GM23248 (cell line): ENCODE measurements at regions not wholly inside any gene's neighbourhood (a gene's known extent, or its start where the extent isn't known, plus 50 kb on each side); places are given as distances from the start of the nearest gene placed in this dataset.

Experiments used
- DNase-seq: peaks from one replicate; pipeline ENCODE4 v3.0.0-alpha.2; 2015
- H2AFZ ChIP-seq: fragments of 200-600 bp; sonication (generic); 2 replicates; pipeline ENCODE4 v1.6.1; 2016; ENCODE audit warnings: antibody characterized with exemption
- H3F3A ChIP-seq: fragments of 200-600 bp; sonication (generic); 2 replicates; pipeline ENCODE4 v1.6.1; 2016; ENCODE audit warnings: mild to moderate bottlenecking, antibody characterized with exemption, mixed run types; ENCODE audit not compliant: insufficient read depth
- H3K27ac ChIP-seq: fragments of 200-600 bp; sonication (generic); 2 replicates; pipeline ENCODE4 v1.5.1; 2016; ENCODE audit warnings: mild to moderate bottlenecking
- H3K27me3 ChIP-seq: fragments of 200-600 bp; sonication (generic); replicated peaks from 2 replicates; pipeline ENCODE4 v1.6.1; 2016; ENCODE audit warnings: mild to moderate bottlenecking; ENCODE audit not compliant: insufficient read depth
- H3K36me3 ChIP-seq: fragments of 200-600 bp; sonication (generic); 2 replicates; pipeline ENCODE4 v1.6.1; 2016; ENCODE audit warnings: low read depth, mild to moderate bottlenecking
- H3K4me1 ChIP-seq: fragments of 200-600 bp; sonication (generic); 2 replicates; pipeline ENCODE4 v1.6.1; 2016; ENCODE audit warnings: mild to moderate bottlenecking; ENCODE audit not compliant: insufficient read depth
- H3K4me2 ChIP-seq: fragments of 200-600 bp; sonication (generic); one replicate; pipeline ENCODE4 v1.6.1; 2016; ENCODE audit warnings: mild to moderate bottlenecking; ENCODE audit not compliant: unreplicated experiment
- H3K4me3 ChIP-seq: fragments of 200-600 bp; sonication (generic); 2 replicates; pipeline ENCODE4 v1.5.1; 2016; ENCODE audit warnings: mild to moderate bottlenecking
- H3K79me2 ChIP-seq: fragments of 200-600 bp; sonication (generic); 2 replicates; pipeline ENCODE4 v1.6.1; 2016; ENCODE audit warnings: mild to moderate bottlenecking; ENCODE audit not compliant: insufficient read depth
- H3K9ac ChIP-seq: fragments of 200-600 bp; sonication (generic); 2 replicates; pipeline ENCODE4 v1.6.1; 2016; ENCODE audit warnings: mild to moderate bottlenecking
- H3K9me2 ChIP-seq: fragments of 200-600 bp; sonication (generic); 2 replicates; pipeline ENCODE4 v1.6.1; 2016; ENCODE audit warnings: mixed run types, mild to moderate bottlenecking, moderate library complexity; ENCODE audit not compliant: insufficient read depth
- H3K9me3 ChIP-seq: fragments of 200-600 bp; sonication (generic); one replicate; pipeline ENCODE4 v1.6.1; 2017; ENCODE audit warnings: low read depth
- H4K20me1 ChIP-seq: fragments of 200-600 bp; sonication (generic); 2 replicates; pipeline ENCODE4 v1.6.0; 2016; ENCODE audit not compliant: insufficient read depth
- EZH2 ChIP-seq: fragments of 200-600 bp; sonication (generic); IDR thresholded peaks from 2 replicates; pipeline ENCODE4 v1.6.1; 2018; ENCODE audit warnings: antibody characterized with exemption, mild to moderate bottlenecking; ENCODE audit not compliant: insufficient read depth, poor library complexity, severe bottlenecking
- EZH2phosphoT487 ChIP-seq: fragments of 200-600 bp; sonication (generic); IDR thresholded peaks from 2 replicates; pipeline ENCODE4 v1.6.1; 2018; ENCODE audit warnings: antibody characterized with exemption, moderate library complexity, mild to moderate bottlenecking, low read depth; ENCODE audit not compliant: insufficient read depth
- WGBS, 2 experiments: methylation state at CpG; one replicate each; pipeline ENCODE4 v1.1.6; 2015 to 2017; ENCODE audit warnings: low lambda C conversion rate in 2 of 2, low coverage in 1 of 2; ENCODE audit errors: missing lambda C conversion rate in 2 of 2; 5-methylcytosine and 5-hydroxymethylcytosine counted together
- in situ Hi-C: fragments of 300-500 bp; cut with MboI; formaldehyde crosslinking; loops from 2 replicates; pipeline ENCODE4 v1.15.0; 2020

- no peaks in the 10 kb centered on the region for H3K27me3 ChIP-seq
- no peaks in the 10 kb centered on the region for H3K36me3 ChIP-seq
- H3K9me3 ChIP-seq: no peaks in the 10 kb centered on the region
- no peaks in the 10 kb centered on the region for H3K4me1 ChIP-seq
- H3F3A ChIP-seq: no peaks in the 10 kb centered on the region
- 58 to 73% methylated on average over 6 of the region's 6 CpGs for WGBS, 2 experiments
- no peaks in the 10 kb centered on the region for H3K79me2 ChIP-seq
- DNase-seq: no peak
- H3K4me2 ChIP-seq: no peak overlapping the region
- H3K27ac ChIP-seq: no peak overlapping the region
- in situ Hi-C loops: no loop called here
- no peak overlapping the region for H2AFZ ChIP-seq
- H3K9me2 ChIP-seq: no peaks in the 10 kb centered on the region
- no peak overlapping the region for H3K4me3 ChIP-seq
- no peaks in the 10 kb centered on the region for H4K20me1 ChIP-seq
- no peak overlapping the region for H3K9ac ChIP-seq
- no peak for TF ChIP-seq EZH2
- no peak for TF ChIP-seq EZH2phosphoT487
Measured at GRCh38 chr1:4939266-4939665, 284.9 kb downstream of the AJAP1 start.

GRCh38 chr1:4937876-4938534 lies 283.6 kb downstream of the AJAP1 start:
- Histone ChIP-seq H3K9me3 (no peaks in the 10 kb centered on the region), H3K9ac (no peak overlapping the region), H3K4me3 (no peak overlapping the region), H3K27me3 (no peaks in the 10 kb centered on the region), H3K79me2 (no peaks in the 10 kb centered on the region), H3K27ac (no peak overlapping the region), H3K4me1 (no peaks in the 10 kb centered on the region), H3F3A (no peaks in the 10 kb centered on the region), H2AFZ (no peak overlapping the region), H4K20me1 (no peaks in the 10 kb centered on the region), H3K4me2 (no peak overlapping the region), H3K9me2 (no peaks in the 10 kb centered on the region), H3K36me3 (no peaks in the 10 kb centered on the region)
- in situ Hi-C loops: no loop called here
- WGBS, 2 experiments: 46 to 47% methylated on average over 11 of the region's 11 CpGs
- DNase-seq: no peak
- no peak for TF ChIP-seq EZH2
- TF ChIP-seq EZH2phosphoT487: no peak

- no peak overlapping the region for H2AFZ ChIP-seq
- H3K4me3 ChIP-seq: no peak overlapping the region
- no peak overlapping the region for H3K4me2 ChIP-seq
- no peaks in the 10 kb centered on the region for H3K36me3 ChIP-seq
- no peaks in the 10 kb centered on the region for H3K9me3 ChIP-seq
- H3K9me2 ChIP-seq: no peaks in the 10 kb centered on the region
- in situ Hi-C loops: no loop called here
- no peak overlapping the region for H3K9ac ChIP-seq
- 7 to 12% methylated on average over 4 of the region's 4 CpGs for WGBS, 2 experiments
- TF ChIP-seq EZH2phosphoT487 (no peak), EZH2 (no peak)
- H3K27ac ChIP-seq: no peak overlapping the region
- DNase-seq: no peak
- no peaks in the 10 kb centered on the region for H3K79me2 ChIP-seq
- H4K20me1 ChIP-seq: no peaks in the 10 kb centered on the region
- no peaks in the 10 kb centered on the region for H3K4me1 ChIP-seq
- H3K27me3 ChIP-seq: no peaks in the 10 kb centered on the region
- no peaks in the 10 kb centered on the region for H3F3A ChIP-seq
Measured at GRCh38 chr1:4935807-4936206, 281.4 kb downstream of the AJAP1 start.

- Histone ChIP-seq H3K27ac (no peak overlapping the region), H4K20me1 (no peaks in the 10 kb centered on the region), H3K4me3 (no peak overlapping the region), H3F3A (no peaks in the 10 kb centered on the region), H3K4me1 (no peaks in the 10 kb centered on the region), H3K4me2 (no peak overlapping the region), H3K9me2 (no peaks in the 10 kb centered on the region), H3K27me3 (no peaks in the 10 kb centered on the region), H3K79me2 (no peaks in the 10 kb centered on the region), H3K9ac (no peak overlapping the region), H2AFZ (no peak overlapping the region), H3K36me3 (no peaks in the 10 kb centered on the region), H3K9me3 (no peaks in the 10 kb centered on the region)
- no peak for DNase-seq
- WGBS, 2 experiments: 21 to 34% methylated on average over 2 of the region's 2 CpGs
- no peak for TF ChIP-seq EZH2phosphoT487
- no peak for TF ChIP-seq EZH2
- in situ Hi-C loops: no loop called here
Measured at GRCh38 chr1:4933232-4933631, 278.8 kb downstream of the AJAP1 start.
